Glomerular visceral epithelial cell (primary cell): ENCODE measurements at regions not wholly inside any gene's neighbourhood (a gene's known extent, or its start where the extent isn't known, plus 50 kb on each side); places are given as distances from the start of the nearest gene placed in this dataset.

Experiments used
- DNase-seq: peaks from one replicate; pipeline ENCODE4 v3.0.0-alpha.2; 2016; ENCODE audit errors: extremely low spot score

- no peak for DNase-seq
Measured at GRCh38 chr3:193850084-193850619, 257.1 kb downstream of the OPA1 start.

- no peak for DNase-seq
Measured at GRCh38 chr3:193851428-193851847, 258.4 kb downstream of the OPA1 start.

- peak; percentile 64 for DNase-seq
Measured at GRCh38 chr3:193851941-193852674, 259.1 kb downstream of the OPA1 start.

GRCh38 chr3:193852901-193853300 lies 259.9 kb downstream of the OPA1 start:
- peak; percentile 56 for DNase-seq

GRCh38 chr3:193853511-193854219 lies 260.7 kb downstream of the OPA1 start:
- peak; percentile 42 for DNase-seq

GRCh38 chr3:193857996-193858395 lies 265.0 kb downstream of the OPA1 start:
- DNase-seq = peak; percentile 53

GRCh38 chr3:193859195-193859594 lies 266.2 kb downstream of the OPA1 start:
- no peak for DNase-seq

GRCh38 chr3:193861012-193861411 lies 268.0 kb downstream of the OPA1 start:
- no peak for DNase-seq

- no peak for DNase-seq
Measured at GRCh38 chr3:193862843-193863242, 269.8 kb downstream of the OPA1 start.

GRCh38 chr3:193863657-193864357 lies 270.8 kb downstream of the OPA1 start:
- no peak for DNase-seq

GRCh38 chr3:193865339-193865738 lies 270.6 kb upstream of the HES1 start:
- no peak for DNase-seq

- no peak for DNase-seq
Measured at GRCh38 chr3:193865896-193866480, 270.0 kb upstream of the HES1 start.

- peak; percentile 52 for DNase-seq
Measured at GRCh38 chr3:193868590-193868989, 267.4 kb upstream of the HES1 start.

GRCh38 chr3:193869221-193870201 lies 266.4 kb upstream of the HES1 start:
- DNase-seq = peak; percentile 91

- no peak for DNase-seq
Measured at GRCh38 chr3:193870376-193871219, 265.4 kb upstream of the HES1 start.

GRCh38 chr3:193871220-193871485 lies 264.8 kb upstream of the HES1 start:
- DNase-seq = no peak

- peak; percentile 96 for DNase-seq
Measured at GRCh38 chr3:193872265-193872753, 263.6 kb upstream of the HES1 start.

- no peak for DNase-seq
Measured at GRCh38 chr3:193873426-193874201, 262.3 kb upstream of the HES1 start.

GRCh38 chr3:193874512-193874911 lies 261.4 kb upstream of the HES1 start:
- DNase-seq = no peak
